CD4-positive, alpha-beta memory T cell (primary cell): ENCODE measurements at regions not wholly inside any gene's neighbourhood (a gene's known extent, or its start where the extent isn't known, plus 50 kb on each side); places are given as distances from the start of the nearest gene placed in this dataset.

ENCODE experiments used
- CTCF ChIA-PET: fragments of 350-600 bp; sonication (Branson Sonifier 250); formaldehyde crosslinking; loops from one replicate; lab custom pipeline; 2021; ENCODE audit warnings: inconsistent platforms; ENCODE audit not compliant: partially characterized antibody; lab: Charles Lee
- POLR2A ChIA-PET: fragments of 350-600 bp; sonication (Branson Sonifier 250); formaldehyde crosslinking; loops from one replicate; lab custom pipeline; 2021; ENCODE audit not compliant: partially characterized antibody; lab: Charles Lee
- DNase-seq, 5 donors: peaks; one replicate each; pipeline versions ENCODE4 v3.0.0 to v3.0.0-alpha.2; 2020 to 2022; ENCODE audit warnings: mixed read lengths in 1 of 5
- H3K27ac ChIP-seq: one replicate; pipeline ENCODE4 v1.7.0; 2013; ENCODE audit warnings: low read depth, low read length
- H3K27me3 ChIP-seq: 2 replicates; pipeline ENCODE4 v1.7.0; 2013; ENCODE audit warnings: mild to moderate bottlenecking, low read length, moderate library complexity; ENCODE audit not compliant: insufficient read depth
- H3K36me3 ChIP-seq: 2 replicates; pipeline ENCODE4 v1.7.0; 2013; ENCODE audit warnings: mild to moderate bottlenecking, low read length, moderate library complexity; ENCODE audit not compliant: insufficient read depth
- H3K4me1 ChIP-seq: 2 replicates; pipeline ENCODE4 v1.7.0; 2013; ENCODE audit warnings: mild to moderate bottlenecking, low read length, moderate library complexity; ENCODE audit not compliant: insufficient read depth
- H3K4me3 ChIP-seq, 2 donors: one replicate each; pipeline ENCODE4 v1.7.0; 2013; ENCODE audit warnings: low read length in 2 of 2, mild to moderate bottlenecking in 1 of 2
- H3K9me3 ChIP-seq, 2 donors: one replicate each; pipeline ENCODE4 v1.7.0; 2013; ENCODE audit warnings: low read length in 2 of 2, control low read depth in 1 of 2; ENCODE audit not compliant: control insufficient read depth in 1 of 2
- H3K27ac Mint-ChIP-seq, 7 donors: one replicate each; pipeline ENCODE4 v1.8.0; 2020 to 2021; ENCODE audit warnings: mixed read lengths in 7 of 7, mild to moderate bottlenecking in 6 of 7, inconsistent platforms in 3 of 7, moderate library complexity in 3 of 7
- H3K27me3 Mint-ChIP-seq, 2 donors: one replicate each; pipeline ENCODE4 v1.8.0; 2020 to 2021; ENCODE audit warnings: mixed read lengths in 2 of 2
- H3K36me3 Mint-ChIP-seq, 2 donors: one replicate each; pipeline ENCODE4 v1.8.0; 2020 to 2021; ENCODE audit warnings: mixed read lengths in 2 of 2, inconsistent platforms in 1 of 2, mild to moderate bottlenecking in 1 of 2
- H3K4me1 Mint-ChIP-seq, 4 donors: one replicate each; pipeline ENCODE4 v1.8.0; 2020 to 2021; ENCODE audit warnings: mixed read lengths in 4 of 4, mild to moderate bottlenecking in 1 of 4
- H3K4me3 Mint-ChIP-seq, 8 donors: one replicate each; pipeline ENCODE4 v1.8.0; 2020 to 2021; ENCODE audit warnings: mixed read lengths in 8 of 8, mild to moderate bottlenecking in 7 of 8, moderate library complexity in 6 of 8, inconsistent platforms in 3 of 8
- H3K9me3 Mint-ChIP-seq, 8 donors: one replicate each; pipeline ENCODE4 v1.8.0; 2020 to 2021; ENCODE audit warnings: mixed read lengths in 8 of 8, mild to moderate bottlenecking in 5 of 8, inconsistent platforms in 3 of 8, moderate library complexity in 1 of 8
- intact Hi-C: fragments of 100-400 bp; cut with micrococcal nuclease; formaldehyde crosslinking; loops from one replicate; pipeline ENCODE4 v1.15.1; 2023

- Histone ChIP-seq H3K4me3 (no peak overlapping the region), H3K27me3 (peaks cover 3% of the 10 kb centered on the region), H3K27ac (no peak overlapping the region), H3K36me3 (no peaks in the 10 kb centered on the region), H3K4me1 (peaks cover 11% of the 10 kb centered on the region), H3K9me3 (no peaks in the 10 kb centered on the region)
- no peaks in the 10 kb centered on the region for H3K9me3 Mint-ChIP-seq
- H3K27me3 Mint-ChIP-seq = peaks cover 8 to 13% of the 10 kb centered on the region in 2 donors
- ChIA-PET POLR2A (no interaction called here), CTCF (interaction anchor here (0.6 to 3.1 kb wide), 8 partner anchors 10 to 402 kb away, joined by 3 to 16 read pairs (median 4); no protein-coding TSS in a partner anchor)
- H3K27ac Mint-ChIP-seq = no peak overlapping the region
- no peak for DNase-seq
- no peak overlapping the region for H3K4me3 Mint-ChIP-seq
- H3K36me3 Mint-ChIP-seq = no peaks in the 10 kb centered on the region
- peaks cover 4 to 6% (median 5%) of the 10 kb centered on the region in 4 donors for H3K4me1 Mint-ChIP-seq
- intact Hi-C loops = loop anchor here (2.0 kb wide), 1 partner anchor 403 kb away; no protein-coding TSS in a partner anchor
These were observed 81.7 kb downstream of the NABP1 start for GRCh38 chr2:191759680-191760079.

- CTCF ChIA-PET = interaction anchor here (1.3 to 2.3 kb wide), 2 partner anchors 59 to 401 kb away, joined by 4 to 6 read pairs; no protein-coding TSS in a partner anchor
- H3K27ac Mint-ChIP-seq = no peak overlapping the region
- no peaks in the 10 kb centered on the region for H3K36me3 ChIP-seq
These were observed 82.8 kb downstream of the NABP1 start for GRCh38 chr2:191760655-191761262.

GRCh38 chr2:191773136-191773535 is 73.8 kb downstream of the CAVIN2 start:
- Histone ChIP-seq H3K27me3 (no peaks in the 10 kb centered on the region), H3K9me3 (no peaks in the 10 kb centered on the region), H3K27ac (no peak overlapping the region), H3K4me1 (no peaks in the 10 kb centered on the region), H3K4me3 (no peak overlapping the region), H3K36me3 (no peaks in the 10 kb centered on the region)
- H3K4me3 Mint-ChIP-seq = no peak overlapping the region
- H3K4me1 Mint-ChIP-seq = no peaks in the 10 kb centered on the region
- H3K27ac Mint-ChIP-seq = no peak overlapping the region
- POLR2A ChIA-PET = no interaction called here
- H3K9me3 Mint-ChIP-seq = peaks cover 2 to 31% (median 9%) of the 10 kb centered on the region in 8 donors
- CTCF ChIA-PET = no interaction called here
- intact Hi-C loops = no loop called here
- no peak for DNase-seq
- peaks cover 2 to 4% of the 10 kb centered on the region in 2 donors for H3K27me3 Mint-ChIP-seq
- H3K36me3 Mint-ChIP-seq = peaks cover 0 to 4% of the 10 kb centered on the region in 2 donors

More at GRCh38 chr2:191760655-191761262, 82.8 kb downstream of the NABP1 start:
- Mint-ChIP-seq H3K36me3 (no peaks in the 10 kb centered on the region), H3K9me3 (peaks cover 0 to 2% (median 0%) of the 10 kb centered on the region in 8 donors), H3K4me1 (peaks cover 4 to 6% (median 5%) of the 10 kb centered on the region in 4 donors), H3K4me3 (no peak overlapping the region), H3K27me3 (peaks cover 8 to 13% of the 10 kb centered on the region in 2 donors)
- Histone ChIP-seq H3K9me3 (no peaks in the 10 kb centered on the region), H3K27ac (no peak overlapping the region), H3K4me1 (peaks cover 11% of the 10 kb centered on the region), H3K27me3 (peaks cover 3% of the 10 kb centered on the region), H3K4me3 (no peak overlapping the region)
- POLR2A ChIA-PET = no interaction called here
- intact Hi-C loops = no loop called here
- DNase-seq = no peak

- peaks cover 5 to 6% of the 10 kb centered on the region in 2 donors for H3K27me3 Mint-ChIP-seq
- peaks cover 2 to 23% (median 9%) of the 10 kb centered on the region in 8 donors for H3K9me3 Mint-ChIP-seq
- H3K4me1 Mint-ChIP-seq = no peaks in the 10 kb centered on the region
- no peak for DNase-seq
- POLR2A ChIA-PET = no interaction called here
- no peak overlapping the region for H3K27ac ChIP-seq
- H3K4me3 Mint-ChIP-seq = no peak overlapping the region
- intact Hi-C loops = no loop called here
- no peaks in the 10 kb centered on the region for H3K4me1 ChIP-seq
- H3K27ac Mint-ChIP-seq = no peak overlapping the region
- CTCF ChIA-PET = no interaction called here
- no peaks in the 10 kb centered on the region for H3K36me3 ChIP-seq
- H3K4me3 ChIP-seq = no peak overlapping the region
- peaks cover 0 to 4% of the 10 kb centered on the region in 2 donors for H3K36me3 Mint-ChIP-seq
- no peaks in the 10 kb centered on the region for H3K27me3 ChIP-seq
- no peaks in the 10 kb centered on the region for H3K9me3 ChIP-seq
These were observed 69.5 kb downstream of the CAVIN2 start for GRCh38 chr2:191777351-191777750.

- no peak for DNase-seq
- Histone ChIP-seq H3K4me3 (no peak overlapping the region), H3K27me3 (no peaks in the 10 kb centered on the region), H3K27ac (no peak overlapping the region), H3K9me3 (no peaks in the 10 kb centered on the region), H3K4me1 (no peaks in the 10 kb centered on the region), H3K36me3 (no peaks in the 10 kb centered on the region)
- Mint-ChIP-seq H3K27ac (no peak overlapping the region), H3K4me1 (no peaks in the 10 kb centered on the region), H3K4me3 (no peak overlapping the region), H3K9me3 (peaks cover 2 to 23% (median 8%) of the 10 kb centered on the region in 8 donors), H3K36me3 (peaks cover 0 to 4% of the 10 kb centered on the region in 2 donors), H3K27me3 (peaks cover 5 to 6% of the 10 kb centered on the region in 2 donors)
- ChIA-PET POLR2A (no interaction called here), CTCF (no interaction called here)
- intact Hi-C loops = no loop called here
These were observed 68.8 kb downstream of the CAVIN2 start for GRCh38 chr2:191778041-191778440.

- Mint-ChIP-seq H3K36me3 (no peaks in the 10 kb centered on the region), H3K27me3 (peaks cover 6 to 9% of the 10 kb centered on the region in 2 donors), H3K4me1 (peaks cover 0 to 4% (median 3%) of the 10 kb centered on the region in 4 donors), H3K4me3 (no peak overlapping the region), H3K27ac (no peak overlapping the region), H3K9me3 (no peaks in the 10 kb centered on the region)
- Histone ChIP-seq H3K27ac (no peak overlapping the region), H3K36me3 (no peaks in the 10 kb centered on the region), H3K4me1 (no peaks in the 10 kb centered on the region), H3K9me3 (no peaks in the 10 kb centered on the region), H3K4me3 (no peak overlapping the region), H3K27me3 (no peaks in the 10 kb centered on the region)
- DNase-seq = no peak
- ChIA-PET POLR2A (no interaction called here), CTCF (no interaction called here)
- intact Hi-C loops = no loop called here
These were observed 64.5 kb downstream of the CAVIN2 start for GRCh38 chr2:191782351-191782750.

GRCh38 chr2:191783416-191783815 is 63.5 kb downstream of the CAVIN2 start:
- no peaks in the 10 kb centered on the region for H3K9me3 Mint-ChIP-seq
- no peaks in the 10 kb centered on the region for H3K9me3 ChIP-seq
- H3K4me1 Mint-ChIP-seq = peaks cover 0 to 8% (median 4%) of the 10 kb centered on the region in 4 donors
- peaks cover 6 to 8% of the 10 kb centered on the region in 2 donors for H3K27me3 Mint-ChIP-seq
- no peak overlapping the region for H3K27ac Mint-ChIP-seq
- POLR2A ChIA-PET = no interaction called here
- no peak overlapping the region for H3K4me3 Mint-ChIP-seq
- no peak overlapping the region for H3K27ac ChIP-seq
- H3K4me1 ChIP-seq = no peaks in the 10 kb centered on the region
- no peak for DNase-seq
- no peaks in the 10 kb centered on the region for H3K36me3 Mint-ChIP-seq
- intact Hi-C loops = no loop called here
- H3K4me3 ChIP-seq = no peak overlapping the region
- CTCF ChIA-PET = no interaction called here
- no peaks in the 10 kb centered on the region for H3K27me3 ChIP-seq
- H3K36me3 ChIP-seq = no peaks in the 10 kb centered on the region
